ENCODE measurements at regions not wholly inside any gene's neighbourhood (a gene's known extent, or its start where the extent isn't known, plus 50 kb on each side); places are given as distances from the start of the nearest gene placed in this dataset.
"Not testable (repeated sequence)": the region's sequence is repeated elsewhere in the genome, so short reads cannot be mapped to it uniquely, and the experiment has no call there.

- DNase-seq (ENCODE audit: low spot score) = no peak
These were observed 90.2 kb upstream of the BTG1 start for GRCh38 chr12:92235703-92236472.

DNA sequence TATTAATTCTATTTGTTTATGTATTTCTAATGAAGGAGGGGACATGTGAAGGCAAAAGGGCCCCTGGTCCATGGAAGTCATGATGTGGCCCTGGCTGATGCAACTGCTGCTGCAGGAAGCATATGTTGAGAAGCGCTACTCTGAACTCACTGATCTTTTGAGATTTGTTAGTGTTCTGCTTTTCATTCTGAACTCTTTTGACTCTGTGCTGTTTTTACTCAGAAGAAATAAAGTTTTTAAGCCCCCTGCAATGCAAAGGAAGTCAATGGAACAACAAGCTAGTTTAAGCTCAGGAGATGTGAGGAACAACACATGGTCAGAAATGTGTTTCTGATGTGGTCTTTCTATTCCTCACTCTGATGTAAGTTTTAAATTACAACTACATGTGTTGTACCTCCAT is 88.9 kb upstream of the BTG1 start:
- no peak for DNase-seq (ENCODE audit: low spot score)

DNA sequence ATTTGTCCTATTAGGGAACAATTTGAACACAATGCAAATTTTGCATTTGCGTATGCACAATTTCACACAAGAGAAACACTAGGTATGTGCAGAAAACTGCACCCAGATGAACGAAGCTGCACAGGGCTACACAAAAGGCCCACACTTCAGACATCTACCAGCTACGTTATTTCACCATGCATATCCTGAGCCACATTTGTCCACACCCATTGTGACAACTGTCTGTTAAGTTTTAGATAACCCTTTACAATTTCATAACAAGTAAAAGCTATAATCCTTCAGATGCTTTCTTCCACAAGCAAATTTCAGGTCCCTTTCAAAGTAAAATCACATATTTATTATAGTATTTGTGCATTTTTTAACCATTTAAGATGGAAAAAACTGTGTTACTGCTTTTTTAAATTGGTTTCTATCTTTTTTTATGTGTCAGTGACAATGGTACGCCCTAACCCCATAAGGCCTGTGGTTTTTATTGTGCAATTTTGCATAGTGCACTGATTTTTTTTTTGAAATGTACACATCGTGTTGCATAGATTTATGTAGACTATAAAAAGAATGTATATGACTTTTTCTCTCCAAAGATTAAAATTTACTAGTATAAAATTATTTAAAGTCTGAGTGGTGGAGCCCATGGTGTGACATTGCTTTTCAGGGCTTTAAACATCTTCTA is 87.8 kb upstream of the BTG1 start:
- no peak for DNase-seq (ENCODE audit: low spot score)

DNA sequence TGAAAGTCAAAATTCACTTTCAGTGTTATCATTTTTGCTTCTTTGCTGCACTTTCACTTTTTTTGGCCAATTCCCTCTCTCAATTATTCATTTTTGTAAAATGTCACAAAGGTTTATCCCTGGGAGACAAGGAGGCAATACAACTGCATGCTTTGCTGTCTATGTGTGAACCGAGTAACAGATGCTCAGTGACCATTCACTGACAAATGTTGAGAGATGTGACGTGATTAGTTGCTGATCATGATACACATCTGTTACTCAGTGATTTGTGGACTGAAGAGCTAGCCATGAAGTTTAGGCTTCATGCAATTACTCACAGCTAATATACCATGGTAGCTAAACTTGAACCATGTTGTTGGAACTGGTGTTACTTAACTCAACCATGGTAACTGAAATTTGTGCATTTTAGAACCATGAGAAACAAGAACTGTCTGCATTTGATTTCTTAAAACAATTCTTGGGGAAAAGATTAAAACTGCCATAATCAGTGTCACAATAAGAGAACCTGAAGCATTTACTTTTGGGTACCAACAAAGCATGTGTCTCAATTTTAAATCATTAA is 86.8 kb upstream of the BTG1 start:
- DNase-seq (ENCODE audit: low spot score) = not testable (repeated sequence)

DNA sequence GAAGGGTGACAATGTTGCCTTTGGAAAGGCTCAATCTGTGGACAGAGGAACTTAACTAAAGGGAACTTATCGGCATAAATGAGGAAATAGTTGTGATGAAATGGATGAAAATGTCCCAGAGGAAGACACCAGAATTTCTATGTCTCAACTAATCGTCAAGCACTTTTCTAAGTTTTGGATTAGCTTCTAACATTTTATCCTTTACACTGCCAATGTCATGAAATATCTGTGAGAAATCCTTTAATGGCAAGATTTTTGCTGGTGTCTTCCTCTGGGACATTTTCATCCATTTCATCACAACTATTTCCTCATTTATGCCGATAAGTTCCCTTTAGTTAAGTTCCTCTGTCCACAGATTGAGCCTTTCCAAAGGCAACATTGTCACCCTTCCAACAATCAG is 86.3 kb upstream of the BTG1 start:
- DNase-seq (ENCODE audit: low spot score) = not testable (repeated sequence)

DNA sequence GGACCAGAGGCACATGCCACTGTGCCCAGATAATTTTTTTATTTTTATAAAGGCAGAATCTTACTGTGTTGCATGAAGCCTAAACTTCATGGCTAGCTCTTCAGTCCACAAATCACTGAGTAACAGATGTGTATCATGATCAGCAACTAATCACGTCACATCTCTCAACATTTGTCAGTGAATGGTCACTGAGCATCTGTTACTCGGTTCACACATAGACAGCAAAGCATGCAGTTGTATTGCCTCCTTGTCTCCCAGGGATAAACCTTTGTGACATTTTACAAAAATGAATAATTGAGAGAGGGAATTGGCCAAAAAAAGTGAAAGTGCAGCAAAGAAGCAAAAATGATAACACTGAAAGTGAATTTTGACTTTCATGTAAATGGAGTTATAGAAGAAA is 85.9 kb upstream of the BTG1 start:
- not testable (repeated sequence) for DNase-seq (ENCODE audit: low spot score)

DNA sequence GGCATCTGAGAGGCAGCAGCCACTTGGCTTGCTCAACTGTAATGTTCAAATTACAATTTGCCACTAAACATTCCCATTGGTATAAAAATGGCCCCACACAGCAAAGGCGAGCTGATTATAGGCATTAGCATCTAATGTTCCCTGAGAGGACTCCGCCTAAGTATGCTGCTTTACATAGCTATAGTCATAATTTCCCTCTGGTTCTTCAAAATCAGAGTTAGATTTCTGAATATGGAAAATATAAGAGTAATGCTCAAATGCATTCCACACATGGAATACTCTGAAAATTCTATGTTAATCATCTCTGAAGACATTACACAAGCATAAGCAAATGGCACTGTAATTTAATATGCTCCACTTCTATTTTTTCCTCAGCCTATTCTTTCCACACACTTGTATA is 83.7 kb upstream of the BTG1 start:
- no peak for DNase-seq (ENCODE audit: low spot score)

- no peak for DNase-seq (ENCODE audit: low spot score)
These were observed 81.3 kb upstream of the BTG1 start for GRCh38 chr12:92226961-92227360.

- no peak for DNase-seq (ENCODE audit: low spot score)
These were observed 80.5 kb upstream of the BTG1 start for GRCh38 chr12:92226071-92226661.

DNA sequence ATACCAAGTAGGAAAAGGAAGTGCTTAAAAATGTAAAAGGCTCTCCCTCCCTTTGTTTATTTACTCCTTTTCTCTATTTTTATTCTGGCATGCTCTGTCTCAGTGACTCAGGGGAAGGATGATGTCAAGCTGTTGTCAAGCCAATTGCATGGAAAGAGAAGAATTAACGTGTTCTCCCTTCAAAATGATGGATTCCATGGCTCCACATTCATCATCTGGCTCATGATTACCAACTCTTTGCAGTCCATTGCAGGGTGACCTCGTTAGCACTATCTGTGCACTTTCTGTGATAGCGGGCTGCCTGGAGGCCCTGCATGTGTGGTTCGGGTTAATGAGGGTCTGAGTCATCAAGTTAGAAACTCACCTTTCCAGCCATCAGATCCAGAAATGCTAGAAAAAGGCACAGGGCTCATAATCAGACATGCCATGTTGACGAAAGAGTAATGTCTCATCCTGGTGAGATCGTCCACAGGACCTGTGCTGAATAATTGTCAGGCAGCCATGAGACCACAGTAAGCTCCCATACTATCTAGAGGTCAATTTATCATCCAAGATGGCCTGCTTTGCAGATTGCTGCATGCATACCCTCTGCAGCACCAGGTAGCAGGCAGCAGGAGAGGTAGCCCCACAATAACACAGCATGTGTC is 79.2 kb upstream of the BTG1 start:
- no peak for DNase-seq (ENCODE audit: low spot score)

GRCh38 chr12:92223481-92223880 is 77.8 kb upstream of the BTG1 start:
- DNase-seq (ENCODE audit: low spot score) = no peak

DNA sequence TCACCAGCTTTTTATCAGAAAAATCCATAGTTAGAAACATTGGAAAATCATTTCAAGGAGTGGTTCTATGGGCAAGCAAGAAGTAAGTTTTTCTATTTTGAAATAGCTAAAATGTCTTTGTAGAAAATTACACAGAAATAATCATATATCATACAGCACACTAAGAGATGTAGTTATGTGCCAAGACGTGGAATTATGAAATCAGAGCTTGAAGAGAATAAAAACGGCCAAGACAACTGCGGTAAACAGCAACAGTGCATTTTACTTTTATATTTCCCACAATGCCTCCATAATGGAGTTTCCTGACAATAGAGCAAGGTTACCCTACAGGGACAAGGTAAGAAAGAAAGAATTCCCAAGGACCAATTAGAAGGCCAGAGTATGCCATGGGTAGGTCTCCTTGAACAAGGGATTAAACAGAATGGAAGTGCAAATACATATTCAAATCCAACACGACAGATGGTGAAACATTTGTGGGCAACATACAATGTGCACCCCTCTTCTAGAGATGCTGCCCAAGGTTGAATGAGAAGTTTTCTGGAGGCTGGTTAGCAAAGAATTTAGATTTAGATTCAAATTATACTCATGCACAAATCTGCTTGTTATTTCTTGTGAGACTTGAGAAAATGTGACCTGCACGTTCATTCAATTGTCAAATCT is 76.1 kb upstream of the BTG1 start:
- no peak for DNase-seq (ENCODE audit: low spot score)

- DNase-seq (ENCODE audit: low spot score) = no peak
These were observed 72.9 kb upstream of the BTG1 start for GRCh38 chr12:92218394-92219077.

DNA sequence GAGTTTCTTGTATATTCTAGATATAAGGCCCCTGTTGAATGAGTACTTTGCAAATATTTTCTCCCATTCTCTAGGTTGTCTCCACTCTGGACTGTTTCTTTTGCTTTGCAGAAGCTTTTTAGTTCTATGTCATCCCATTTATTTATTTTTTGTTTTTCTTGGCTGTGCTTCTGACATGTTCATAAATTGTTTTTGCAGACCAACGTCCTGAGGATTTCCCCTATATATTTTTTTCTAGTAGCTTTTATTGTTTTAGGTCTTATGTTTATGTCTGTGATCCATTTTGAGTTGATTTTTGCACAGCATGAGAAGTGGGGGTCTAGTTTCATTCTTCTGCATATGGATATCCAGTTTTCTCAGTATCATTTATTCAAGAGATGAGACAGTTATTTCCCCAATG is 70.4 kb upstream of the BTG1 start:
- DNase-seq (ENCODE audit: low spot score) = no peak

- DNase-seq (ENCODE audit: low spot score) = no peak
These were observed 69.7 kb upstream of the BTG1 start for GRCh38 chr12:92215358-92215757.

DNA sequence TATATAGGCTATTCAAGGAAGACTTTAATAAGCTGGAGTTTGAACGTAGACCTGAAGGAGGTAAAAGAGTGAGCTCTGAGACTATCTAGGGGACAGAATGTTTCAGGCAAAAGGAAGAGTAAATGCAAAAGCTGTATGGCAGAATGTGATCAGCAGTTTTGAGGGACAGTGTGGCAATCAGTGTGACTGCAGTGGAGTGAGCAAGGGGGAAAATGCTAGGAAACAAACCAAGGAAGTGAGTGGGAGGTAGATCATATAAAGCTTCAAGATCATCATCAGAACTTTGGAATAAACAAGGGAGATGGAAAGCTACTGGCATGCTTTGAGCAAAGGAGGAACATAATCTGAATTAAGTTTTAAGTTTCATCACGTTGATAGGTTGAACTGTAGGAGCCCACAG is 67.5 kb upstream of the BTG1 start:
- no peak for DNase-seq (ENCODE audit: low spot score)

DNA sequence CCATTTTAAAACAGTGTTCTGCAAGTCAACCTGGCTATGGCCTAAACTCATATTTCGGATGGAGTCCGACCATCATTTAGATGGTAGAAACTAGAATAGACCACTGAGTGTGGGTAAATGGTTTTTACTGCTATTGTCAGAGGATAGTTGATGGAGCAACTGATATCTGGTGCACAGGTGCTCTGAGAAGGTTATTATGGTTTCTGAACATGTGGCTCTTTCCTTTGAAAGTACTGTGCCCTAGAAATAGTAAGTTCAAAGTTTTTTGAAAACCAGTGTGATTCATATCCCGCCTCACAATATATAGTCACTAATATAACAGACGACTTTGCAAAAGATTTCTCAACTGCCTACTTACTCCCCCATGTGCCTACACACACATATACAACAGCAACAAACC is 64.4 kb upstream of the BTG1 start:
- no peak for DNase-seq (ENCODE audit: low spot score)

- DNase-seq (ENCODE audit: low spot score) = no peak
These were observed 63.0 kb upstream of the BTG1 start for GRCh38 chr12:92208613-92209121.

DNA sequence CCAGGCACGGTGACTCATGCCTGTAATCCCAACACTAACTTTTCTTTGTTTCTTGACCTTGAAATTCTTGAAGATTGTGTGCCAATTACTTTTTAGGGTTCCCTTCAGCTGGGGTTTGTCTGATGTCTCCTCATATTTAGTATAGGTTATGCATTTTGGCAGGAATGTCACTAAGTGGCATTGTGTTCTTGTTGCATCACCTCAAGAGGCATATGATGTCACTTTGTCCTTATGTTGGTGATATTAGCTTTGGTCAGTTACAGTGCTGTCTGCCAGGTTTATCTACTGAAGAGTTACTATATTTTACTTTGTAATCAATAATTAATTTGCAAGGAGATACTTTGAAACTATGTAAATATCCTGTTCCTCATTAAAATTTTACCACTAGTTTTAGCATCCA is 61.0 kb upstream of the BTG1 start:
- no peak for DNase-seq (ENCODE audit: low spot score)

DNA sequence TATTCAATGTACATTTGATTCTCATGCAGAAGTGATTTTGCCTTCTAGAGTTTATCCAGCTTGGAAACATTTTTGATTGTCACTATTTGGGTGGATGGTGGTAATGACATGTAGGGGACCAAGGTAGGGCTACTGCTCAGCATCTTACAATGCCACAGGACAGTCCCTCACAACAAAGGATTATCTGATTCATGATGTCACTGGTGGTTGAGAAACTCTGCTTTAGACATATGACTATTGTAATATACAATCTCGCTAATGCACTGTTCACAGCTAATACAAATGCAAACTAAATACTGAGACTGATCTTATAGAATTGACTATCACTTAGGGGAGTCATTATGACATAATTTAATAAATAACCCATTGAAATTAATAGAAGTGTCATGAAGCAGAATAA is 60.4 kb upstream of the BTG1 start:
- no peak for DNase-seq (ENCODE audit: low spot score)

All from mesenteric fat pad (tissue), 1 donor.